SU-DHL-6 (cell line): ENCODE measurements at regions not wholly inside any gene's neighbourhood (a gene's known extent, or its start where the extent isn't known, plus 50 kb on each side); places are given as distances from the start of the nearest gene placed in this dataset.

Source experiments
- H2AFZ ChIP-seq: fragments of 200-600 bp; sonication (generic); 2 replicates; pipeline ENCODE4 v1.6.1; 2014; ENCODE audit warnings: low read depth, mild to moderate bottlenecking, moderate library complexity, mixed read lengths, antibody characterized with exemption, low read length; ENCODE audit not compliant: severe bottlenecking
- H3F3A ChIP-seq: fragments of 200-600 bp; shearing (Covaris generic); 2 replicates; pipeline ENCODE4 v1.6.0; 2016; ENCODE audit warnings: antibody characterized with exemption, mild to moderate bottlenecking; ENCODE audit not compliant: insufficient read depth
- H3K27ac ChIP-seq: fragments of 200-600 bp; sonication (generic); 2 replicates; pipeline ENCODE4 v1.5.1; 2016; ENCODE audit warnings: low read depth, mild to moderate bottlenecking, low read length, moderate library complexity, mixed read lengths
- H3K27me3 ChIP-seq: fragments of 200-600 bp; sonication (generic), shearing (Covaris generic); 2 replicates; pipeline ENCODE4 v1.6.0; 2014; ENCODE audit warnings: mild to moderate bottlenecking, low read length
- H3K36me3 ChIP-seq: fragments of 200-600 bp; sonication (generic); 2 replicates; pipeline ENCODE4 v1.6.1; 2014; ENCODE audit warnings: mild to moderate bottlenecking, low read length, mixed read lengths
- H3K4me2 ChIP-seq: fragments of 300-600, 200-600 bp; shearing (Covaris generic), sonication (generic); 2 replicates; pipeline ENCODE4 v1.6.0; 2014; ENCODE audit warnings: low read length, low read depth, mild to moderate bottlenecking; ENCODE audit not compliant: poor library complexity, severe bottlenecking
- H3K4me3 ChIP-seq: fragments of 200-600 bp; sonication (generic); 2 replicates; pipeline ENCODE4 v1.5.1; 2014; ENCODE audit warnings: antibody characterized with exemption, low read length, mild to moderate bottlenecking, mixed read lengths; ENCODE audit not compliant: insufficient read depth, poor library complexity, severe bottlenecking
- H3K79me2 ChIP-seq: fragments of 200-600 bp; sonication (generic); 2 replicates; pipeline ENCODE4 v1.6.1; 2014; ENCODE audit warnings: mild to moderate bottlenecking, low read length, moderate library complexity; ENCODE audit not compliant: insufficient read depth
- H3K9ac ChIP-seq: fragments of 200-600 bp; sonication (generic); 2 replicates; pipeline ENCODE4 v1.7.0; 2014; ENCODE audit warnings: mild to moderate bottlenecking, low read length
- H3K9me2 ChIP-seq: fragments of 200-600 bp; sonication (generic); replicated peaks from 2 replicates; pipeline ENCODE4 v1.6.1; 2014; ENCODE audit warnings: low read length; ENCODE audit not compliant: insufficient read depth
- H3K9me3 ChIP-seq: fragments of 200-600 bp; sonication (generic); 2 replicates; pipeline ENCODE4 v1.6.1; 2014; ENCODE audit warnings: low read length, mixed read lengths; ENCODE audit not compliant: insufficient read depth
- H4K20me1 ChIP-seq: fragments of 200-600 bp; sonication (generic); 2 replicates; pipeline ENCODE4 v1.6.1; 2014; ENCODE audit warnings: low read depth, mild to moderate bottlenecking, antibody characterized with exemption, low read length, moderate library complexity, mixed read lengths
- CTCF ChIP-seq: fragments of 200-600 bp; sonication (generic); IDR thresholded peaks from one replicate; pipeline ENCODE4 v1.5.1; 2017; ENCODE audit warnings: antibody characterized with exemption, mild to moderate bottlenecking, low read length, moderate library complexity; ENCODE audit not compliant: insufficient read depth, poor library complexity, severe bottlenecking
- EZH2phosphoT487 ChIP-seq: fragments of 200-600 bp; sonication (generic), shearing (Covaris generic); conservative IDR thresholded peaks from 2 replicates; pipeline ENCODE4 v1.6.1; 2018; ENCODE audit warnings: mild to moderate bottlenecking, antibody characterized with exemption, low read length, moderate library complexity, mixed read lengths

GRCh38 chr5:126000507-126000906 is 422.7 kb upstream of the GRAMD2B start:
- no peak overlapping the region for H2AFZ ChIP-seq
- H4K20me1 ChIP-seq: no peaks in the 10 kb centered on the region
- no peaks in the 10 kb centered on the region for H3F3A ChIP-seq
- H3K9me2 ChIP-seq: no peaks in the 10 kb centered on the region
- no peak overlapping the region for H3K4me3 ChIP-seq
- no peaks in the 10 kb centered on the region for H3K36me3 ChIP-seq
- no peaks in the 10 kb centered on the region for H3K9me3 ChIP-seq
- H3K27ac ChIP-seq: no peak overlapping the region
- H3K27me3 ChIP-seq: no peaks in the 10 kb centered on the region
- H3K4me2 ChIP-seq: no peak overlapping the region
- TF ChIP-seq EZH2phosphoT487 (no peak), CTCF (no peak)
- H3K9ac ChIP-seq: no peak overlapping the region
- H3K79me2 ChIP-seq: no peaks in the 10 kb centered on the region

- H3K79me2 ChIP-seq: no peaks in the 10 kb centered on the region
- no peak overlapping the region for H3K9ac ChIP-seq
- H3K9me2 ChIP-seq: no peaks in the 10 kb centered on the region
- no peaks in the 10 kb centered on the region for H3K27me3 ChIP-seq
- no peaks in the 10 kb centered on the region for H3K9me3 ChIP-seq
- no peak overlapping the region for H3K4me3 ChIP-seq
- no peaks in the 10 kb centered on the region for H4K20me1 ChIP-seq
- TF ChIP-seq EZH2phosphoT487 (no peak), CTCF (no peak)
- H3K27ac ChIP-seq: no peak overlapping the region
- H3F3A ChIP-seq: no peaks in the 10 kb centered on the region
- no peak overlapping the region for H2AFZ ChIP-seq
- H3K4me2 ChIP-seq: no peak overlapping the region
- H3K36me3 ChIP-seq: no peaks in the 10 kb centered on the region
Measured at GRCh38 chr5:126002222-126002897, 420.8 kb upstream of the GRAMD2B start.

- Histone ChIP-seq H3K9me2 (no peaks in the 10 kb centered on the region), H3K79me2 (no peaks in the 10 kb centered on the region), H3K27ac (no peak overlapping the region), H3K9ac (no peak overlapping the region), H3K27me3 (no peaks in the 10 kb centered on the region), H4K20me1 (no peaks in the 10 kb centered on the region), H3K4me2 (no peak overlapping the region), H2AFZ (no peak overlapping the region), H3K36me3 (no peaks in the 10 kb centered on the region), H3K4me3 (no peak overlapping the region), H3K9me3 (no peaks in the 10 kb centered on the region), H3F3A (no peaks in the 10 kb centered on the region)
- TF ChIP-seq CTCF (no peak), EZH2phosphoT487 (no peak)
Measured at GRCh38 chr5:126003309-126003708, 419.9 kb upstream of the GRAMD2B start.
